Activated T-helper 1 cell treated with anti-CD3 and anti-CD28 coated beads, Interleukin-2, amount 50 U/mL, for 16 hours (primary cell): ENCODE measurements at regions not wholly inside any gene's neighbourhood (a gene's known extent, or its start where the extent isn't known, plus 50 kb on each side); places are given as distances from the start of the nearest gene placed in this dataset.

ENCODE experiments used
- DNase-seq, 2 donors: peaks; one replicate each; pipeline ENCODE4 v3.0.0-alpha.2; 2020; ENCODE audit warnings: low read depth in 1 of 2, low spot score in 1 of 2

DNA sequence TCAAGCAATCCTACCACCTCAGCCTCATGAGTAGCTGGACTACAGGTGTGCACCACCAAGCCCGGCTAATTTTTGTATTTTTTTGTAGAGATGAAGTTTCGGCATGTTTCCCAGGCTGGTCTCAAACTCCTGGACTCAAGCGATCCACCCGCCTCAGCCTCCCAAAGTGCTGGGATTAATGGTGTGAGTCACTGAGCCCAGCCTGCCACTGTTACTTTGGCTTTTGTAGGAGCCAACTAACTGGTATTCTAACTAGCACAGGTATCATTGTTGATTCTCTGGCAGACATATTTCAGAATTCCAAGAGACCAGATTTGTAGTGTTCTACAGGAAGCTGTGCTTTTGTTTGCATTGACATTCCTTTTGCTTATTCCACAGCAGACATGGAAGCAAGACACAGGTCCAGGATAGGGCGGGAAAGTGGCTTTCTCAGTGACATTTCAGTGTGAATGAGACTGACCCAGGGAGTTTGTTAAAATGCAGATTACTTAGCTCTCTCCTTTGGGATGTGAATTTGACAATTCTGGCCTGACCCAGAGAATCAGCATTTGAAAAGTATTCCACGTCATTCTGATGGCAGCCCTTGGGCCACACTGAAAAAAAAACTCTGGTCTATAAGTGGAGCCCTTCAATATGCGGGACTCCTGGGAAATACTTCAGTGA lies 52.2 kb upstream of the PAX6 start:
- DNase-seq: no peak

DNA sequence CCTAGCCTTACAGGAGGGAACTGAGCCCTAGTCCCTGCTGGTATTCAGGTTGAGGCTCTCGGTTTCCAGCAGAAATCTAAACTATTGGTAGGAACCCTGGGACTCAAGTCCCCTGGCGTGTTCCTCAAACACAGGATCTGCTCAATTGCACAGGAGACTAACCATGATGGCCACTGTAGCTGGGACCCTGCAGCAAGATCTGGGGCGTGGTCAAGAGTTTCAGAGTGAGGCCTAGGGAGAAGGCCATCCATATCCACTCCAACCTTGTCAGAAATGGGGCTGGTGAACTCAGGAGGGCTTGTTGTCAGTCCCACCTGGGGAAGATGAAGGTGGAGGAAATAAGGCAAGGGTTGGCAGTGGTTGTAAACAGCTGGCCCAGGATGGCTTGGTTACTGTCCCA lies 49.9 kb upstream of the PAX6 start:
- no peak for DNase-seq
